CD4-positive, alpha-beta T cell treated with Interleukin-15 for 4 hours (primary cell): ENCODE measurements at regions not wholly inside any gene's neighbourhood (a gene's known extent, or its start where the extent isn't known, plus 50 kb on each side); places are given as distances from the start of the nearest gene placed in this dataset.

Experiments used
- DNase-seq: peaks from one replicate; pipeline ENCODE4 v3.0.0-alpha.2; 2020; ENCODE audit warnings: low spot score

DNA sequence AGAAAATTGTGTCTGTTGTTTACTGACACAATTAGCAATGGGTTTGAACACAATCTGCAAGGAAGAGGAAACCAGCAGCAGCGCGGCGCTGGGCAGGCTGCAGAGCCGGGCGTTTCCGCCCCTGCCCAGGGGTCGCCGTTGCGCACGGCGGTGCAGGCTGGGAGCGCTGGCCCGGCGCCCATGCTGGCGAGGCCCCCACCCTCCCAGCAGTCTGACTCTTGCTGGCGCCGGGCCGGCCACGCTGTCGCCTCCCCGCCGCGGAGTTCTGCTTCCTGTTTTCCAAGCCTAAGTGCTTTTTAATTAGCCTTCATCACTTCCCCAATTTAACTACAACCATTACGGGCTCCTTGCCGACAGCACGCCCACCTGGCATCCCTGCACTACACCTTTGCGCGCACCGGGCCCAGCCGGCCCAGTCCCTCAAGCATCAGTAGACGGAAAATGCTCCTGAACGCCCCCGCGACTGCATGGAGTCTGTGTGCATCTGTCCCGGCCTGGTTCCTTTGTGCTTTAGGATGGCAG, 212.1 kb downstream of the GXYLT1 start:
- no peak for DNase-seq

GRCh38 chr12:41930866-41931437, 213.7 kb downstream of the GXYLT1 start:
- no peak for DNase-seq

DNA sequence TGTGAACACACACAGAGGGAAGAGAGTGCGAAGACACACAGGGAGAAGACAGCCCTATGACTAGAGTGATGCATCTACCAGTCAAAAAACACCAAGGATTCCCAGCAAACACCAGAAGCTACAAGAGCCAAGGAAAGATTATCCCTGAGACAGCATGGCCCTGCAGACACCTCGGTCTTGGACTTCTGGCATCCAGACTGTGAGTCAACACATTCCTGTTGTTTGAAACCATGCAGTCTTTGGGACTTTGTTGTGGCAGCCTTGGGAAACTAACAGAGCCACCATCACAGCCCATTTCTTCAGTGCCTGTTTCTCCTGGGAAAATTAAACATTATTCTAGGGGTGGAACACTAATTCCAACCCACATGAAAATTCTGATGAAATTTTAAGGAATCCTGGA, 220.6 kb downstream of the GXYLT1 start:
- no peak for DNase-seq

- no peak for DNase-seq
These were observed 221.3 kb downstream of the GXYLT1 start for GRCh38 chr12:41923351-41923750.

- no peak for DNase-seq
These were observed 224.3 kb downstream of the GXYLT1 start for GRCh38 chr12:41920355-41920754.

DNA sequence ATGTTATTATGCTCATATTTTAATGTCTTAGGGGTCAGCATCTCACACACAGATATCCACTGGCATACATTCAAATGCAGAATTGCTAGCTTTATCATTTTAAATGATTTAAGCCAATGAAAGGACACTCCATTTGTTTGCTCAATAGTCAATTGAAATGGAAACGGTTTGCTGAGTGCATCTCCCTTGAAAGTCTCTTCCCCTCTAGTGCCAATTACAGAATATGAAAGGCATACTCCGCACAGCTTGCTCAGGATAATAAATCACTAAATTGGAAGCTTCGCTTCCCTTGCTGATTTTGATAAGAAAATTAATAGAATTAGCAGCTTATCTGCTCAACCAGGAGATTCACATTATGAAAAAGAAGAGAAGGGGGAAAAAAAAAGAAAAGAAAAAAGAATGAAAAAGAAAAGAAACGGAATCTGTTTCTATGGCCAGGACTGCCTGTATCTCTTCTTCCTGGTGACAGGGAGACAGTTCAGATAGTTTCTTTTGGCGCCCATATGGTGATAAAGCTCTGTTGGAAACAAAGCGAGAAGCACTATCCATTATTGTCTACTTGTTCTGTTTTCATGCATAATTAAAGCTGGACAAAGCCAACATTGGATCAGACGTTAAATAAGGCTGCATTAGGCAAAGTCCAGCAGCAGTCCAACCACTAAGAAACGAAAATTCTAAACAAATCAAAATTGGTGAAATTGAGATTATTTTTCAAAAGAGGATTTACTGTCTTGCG, 225.0 kb downstream of the GXYLT1 start:
- no peak for DNase-seq

DNA sequence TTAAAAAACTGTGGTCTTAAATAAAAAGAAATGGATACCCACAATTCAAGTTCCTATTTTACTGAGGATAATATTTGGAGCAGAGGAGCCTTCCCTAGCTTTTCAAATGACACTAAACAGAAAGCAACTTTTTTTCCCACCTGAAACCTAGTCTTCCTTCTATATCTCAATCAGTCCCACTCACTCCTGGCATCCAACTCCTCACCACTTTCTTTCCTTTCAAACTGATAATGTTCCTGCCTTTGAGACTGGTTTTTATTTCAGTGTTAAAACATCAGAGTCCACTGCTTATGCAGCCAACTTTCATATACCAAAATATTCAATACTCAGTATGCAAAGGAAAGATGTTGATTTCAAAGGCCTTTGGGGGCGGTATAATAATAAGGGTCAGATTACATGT, 225.6 kb downstream of the GXYLT1 start:
- DNase-seq: no peak

GRCh38 chr12:41917938-41918341, 226.7 kb downstream of the GXYLT1 start:
- no peak for DNase-seq

- no peak for DNase-seq
These were observed 227.5 kb downstream of the GXYLT1 start for GRCh38 chr12:41917181-41917580.

GRCh38 chr12:41910578-41911320, 233.9 kb downstream of the GXYLT1 start:
- no peak for DNase-seq

- DNase-seq: no peak
These were observed 236.5 kb downstream of the GXYLT1 start for GRCh38 chr12:41908206-41908605.

- no peak for DNase-seq
These were observed 237.1 kb downstream of the GXYLT1 start for GRCh38 chr12:41907550-41907949.

- no peak for DNase-seq
These were observed 237.7 kb downstream of the GXYLT1 start for GRCh38 chr12:41907021-41907420.

GRCh38 chr12:41905759-41906297, 238.8 kb downstream of the GXYLT1 start:
- DNase-seq: no peak

- no peak for DNase-seq
These were observed 239.5 kb downstream of the GXYLT1 start for GRCh38 chr12:41905073-41905758.

DNA sequence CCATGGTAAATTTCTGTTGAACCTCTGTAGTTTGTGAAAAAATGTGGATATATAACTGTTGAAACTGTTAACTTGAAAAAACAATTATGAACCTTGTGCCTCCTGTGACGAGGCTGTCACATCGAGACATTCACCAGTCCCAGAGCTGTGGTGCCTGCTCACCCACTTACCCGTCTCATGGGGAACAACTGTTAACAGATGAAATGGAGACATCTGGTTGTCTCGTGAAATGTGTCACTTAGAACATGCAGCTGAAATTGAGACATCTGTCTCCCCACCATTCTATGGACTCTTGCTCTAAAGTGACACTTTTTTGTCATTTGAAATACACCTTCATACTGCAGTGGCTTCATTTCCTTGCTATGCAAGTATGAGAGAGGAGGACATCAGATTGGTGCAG, 240.6 kb downstream of the GXYLT1 start:
- DNase-seq: no peak

DNA sequence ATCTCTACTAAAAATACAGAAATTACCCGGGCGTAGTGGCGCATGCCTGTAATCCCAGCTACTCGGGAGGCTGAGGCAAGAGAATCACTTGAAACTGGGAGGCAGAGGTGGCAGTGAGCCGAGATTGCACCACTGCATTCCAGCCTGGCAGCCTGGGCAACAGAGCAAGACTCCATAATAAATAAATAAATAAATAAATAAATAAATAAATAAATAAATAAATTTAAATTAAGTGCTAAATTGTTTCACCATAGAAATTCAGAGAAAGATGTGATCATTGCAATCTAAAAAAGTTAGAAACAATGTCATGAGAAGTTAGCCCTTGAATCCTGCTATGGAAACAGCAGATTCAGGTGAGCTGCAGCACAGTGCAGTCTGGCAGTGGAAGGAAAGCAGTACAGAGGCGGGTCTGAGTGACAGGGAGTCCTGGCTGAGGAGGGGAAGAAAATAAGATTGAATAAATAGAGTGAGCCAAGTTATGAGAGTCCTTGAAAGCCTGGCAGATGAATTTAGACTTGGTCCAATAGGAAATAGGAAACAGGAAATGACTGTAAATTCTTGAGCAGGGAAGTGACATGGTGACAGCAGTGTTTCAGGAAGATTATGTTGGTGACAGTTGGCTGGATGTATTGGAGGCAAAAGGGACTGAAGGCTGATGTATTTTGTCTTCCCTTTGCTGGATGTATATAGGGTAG, 241.5 kb downstream of the GXYLT1 start:
- DNase-seq: no peak

DNA sequence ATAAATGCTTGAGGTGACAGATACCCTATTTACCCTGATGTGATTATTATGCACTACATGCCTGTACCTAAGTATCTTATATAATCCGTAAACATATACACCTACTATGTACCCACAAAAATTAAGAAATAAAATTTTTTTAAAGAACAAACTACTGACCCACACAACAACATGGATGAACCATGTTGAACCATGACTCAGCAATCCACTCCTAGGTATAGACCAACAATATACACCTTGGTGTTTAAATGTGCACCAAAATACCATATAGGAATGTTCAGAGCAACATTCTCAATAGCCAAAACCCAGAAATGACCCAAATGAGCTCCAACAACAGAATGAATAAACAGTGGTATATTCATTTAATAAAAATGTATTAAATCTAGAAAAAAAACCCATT, 245.1 kb downstream of the GXYLT1 start:
- DNase-seq: no peak

GRCh38 chr12:41897593-41897992, 247.1 kb downstream of the GXYLT1 start:
- no peak for DNase-seq

GRCh38 chr12:41893491-41893890, 251.2 kb downstream of the GXYLT1 start:
- DNase-seq: no peak

GRCh38 chr12:41892302-41892701, 252.4 kb downstream of the GXYLT1 start:
- DNase-seq: no peak

- DNase-seq: no peak
These were observed 253.4 kb downstream of the GXYLT1 start for GRCh38 chr12:41891226-41891625.
